ENCODE measurements at regions not wholly inside any gene's neighbourhood (a gene's known extent, or its start where the extent isn't known, plus 50 kb on each side); places are given as distances from the start of the nearest gene placed in this dataset.

- Mint-ChIP-seq H3K4me1 (no peaks in the 10 kb centered on the region), H3K9me3 (no peaks in the 10 kb centered on the region), H3K36me3 (ENCODE audit: low read depth) (no peaks in the 10 kb centered on the region), H3K27ac (no peak overlapping the region), H3K27me3 (no peaks in the 10 kb centered on the region), H3K4me3 (no peak overlapping the region)
- no peak for ATAC-seq (ENCODE audit: low read depth)
- ChIA-PET POLR2A (no interaction called here), CTCF (no interaction called here)
- no peak for DNase-seq
- TF ChIP-seq CTCF (IDR thresholded peaks at IDR 0.05) = no peak
- intact Hi-C loops (cut with micrococcal nuclease) = no loop called here
These were observed 145.3 kb upstream of the SVIL start for GRCh38 chr10:29780096-29780495.

GRCh38 chr10:29776246-29776645 lies 141.5 kb upstream of the SVIL start:
- CTCF ChIA-PET = no interaction called here
- no peak for TF ChIP-seq CTCF (IDR thresholded peaks at IDR 0.05)
- H3K27me3 Mint-ChIP-seq = no peaks in the 10 kb centered on the region
- DNase-seq (no peak), ATAC-seq (ENCODE audit: low read depth) (no peak)
- intact Hi-C loops (cut with micrococcal nuclease) = no loop called here
- H3K27ac Mint-ChIP-seq = no peak overlapping the region
- POLR2A ChIA-PET = no interaction called here
- peaks cover 3% of the 10 kb centered on the region for H3K4me1 Mint-ChIP-seq
- H3K36me3 Mint-ChIP-seq (ENCODE audit: low read depth) = no peaks in the 10 kb centered on the region
- no peaks in the 10 kb centered on the region for H3K9me3 Mint-ChIP-seq
- H3K4me3 Mint-ChIP-seq = no peak overlapping the region

- ChIA-PET POLR2A (no interaction called here), CTCF (no interaction called here)
- H3K4me1 Mint-ChIP-seq = peaks cover 3% of the 10 kb centered on the region
- H3K27me3 Mint-ChIP-seq = peaks cover 4% of the 10 kb centered on the region
- H3K27ac Mint-ChIP-seq = no peak overlapping the region
- ATAC-seq (ENCODE audit: low read depth) = no peak
- no peak overlapping the region for H3K4me3 Mint-ChIP-seq
- no peaks in the 10 kb centered on the region for H3K9me3 Mint-ChIP-seq
- H3K36me3 Mint-ChIP-seq (ENCODE audit: low read depth) = no peaks in the 10 kb centered on the region
- no peak for DNase-seq
- intact Hi-C loops (cut with micrococcal nuclease) = no loop called here
- TF ChIP-seq CTCF (IDR thresholded peaks at IDR 0.05) = no peak
These were observed 139.7 kb upstream of the SVIL start for GRCh38 chr10:29774475-29774874.

- Mint-ChIP-seq H3K36me3 (ENCODE audit: low read depth) (no peaks in the 10 kb centered on the region), H3K4me1 (peaks cover 3% of the 10 kb centered on the region), H3K4me3 (no peak overlapping the region), H3K27me3 (peaks cover 4% of the 10 kb centered on the region), H3K27ac (no peak overlapping the region), H3K9me3 (no peaks in the 10 kb centered on the region)
- CTCF ChIA-PET = no interaction called here
- DNase-seq (no peak), ATAC-seq (ENCODE audit: low read depth) (no peak)
- POLR2A ChIA-PET = no interaction called here
- intact Hi-C loops (cut with micrococcal nuclease) = no loop called here
- TF ChIP-seq CTCF (IDR thresholded peaks at IDR 0.05) = no peak
These were observed 138.9 kb upstream of the SVIL start for GRCh38 chr10:29773675-29774091.

- no peak for ATAC-seq (ENCODE audit: low read depth)
- POLR2A ChIA-PET = no interaction called here
- Mint-ChIP-seq H3K27ac (no peak overlapping the region), H3K27me3 (peaks cover 4% of the 10 kb centered on the region), H3K4me1 (peaks cover 3% of the 10 kb centered on the region), H3K9me3 (no peaks in the 10 kb centered on the region), H3K4me3 (no peak overlapping the region), H3K36me3 (ENCODE audit: low read depth) (no peaks in the 10 kb centered on the region)
- DNase-seq = no peak
- CTCF ChIA-PET = no interaction called here
- intact Hi-C loops (cut with micrococcal nuclease) = no loop called here
- no peak for TF ChIP-seq CTCF (IDR thresholded peaks at IDR 0.05)
These were observed 137.6 kb upstream of the SVIL start for GRCh38 chr10:29772403-29772802.
